Neuronal stem cell (in vitro differentiated cells): ENCODE measurements at regions not wholly inside any gene's neighbourhood (a gene's known extent, or its start where the extent isn't known, plus 50 kb on each side); places are given as distances from the start of the nearest gene placed in this dataset.

Experiments
- DNase-seq: peaks from one replicate; pipeline ENCODE4 v3.0.0-alpha.2; 2013; ENCODE audit warnings: low spot score
- H2AFZ ChIP-seq: one replicate; pipeline ENCODE4 v1.6.1; 2013; ENCODE audit warnings: mild to moderate bottlenecking, low read length, inconsistent platforms
- H2AK5ac ChIP-seq: 2 replicates; pipeline ENCODE4 v1.6.1; 2013; ENCODE audit warnings: low read depth, mild to moderate bottlenecking, inconsistent platforms, low read length, moderate library complexity, mixed read lengths
- H2BK120ac ChIP-seq: 2 replicates; pipeline ENCODE4 v1.6.1; 2013; ENCODE audit warnings: low read depth, mild to moderate bottlenecking, inconsistent platforms, low read length, moderate library complexity, mixed read lengths
- H2BK12ac ChIP-seq: one replicate; pipeline ENCODE4 v1.6.1; 2013; ENCODE audit warnings: low read length, inconsistent platforms
- H2BK15ac ChIP-seq: 2 replicates; pipeline ENCODE4 v1.6.1; 2013; ENCODE audit warnings: mild to moderate bottlenecking, low read length, inconsistent platforms, mixed read lengths
- H2BK5ac ChIP-seq: one replicate; pipeline ENCODE4 v1.6.1; 2013; ENCODE audit warnings: inconsistent platforms, mild to moderate bottlenecking, low read length, moderate library complexity
- H3K14ac ChIP-seq: one replicate; pipeline ENCODE4 v1.6.1; 2013; ENCODE audit warnings: low read length, inconsistent platforms
- H3K18ac ChIP-seq: 2 replicates; pipeline ENCODE4 v1.6.1; 2013; ENCODE audit warnings: low read length, inconsistent platforms
- H3K23ac ChIP-seq: 2 replicates; pipeline ENCODE4 v1.6.1; 2013; ENCODE audit warnings: low read depth, mild to moderate bottlenecking, mixed read lengths, low read length, inconsistent platforms; ENCODE audit not compliant: poor library complexity
- H3K27ac ChIP-seq: replicated peaks from 3 replicates; pipeline ENCODE4 v1.5.1; 2013; ENCODE audit warnings: low read length, inconsistent platforms
- H3K27me3 ChIP-seq, 3 experiments: 2 replicates each; pipeline ENCODE4 v1.6.1; 2013; ENCODE audit warnings: low read length in 3 of 3, mild to moderate bottlenecking in 2 of 3, inconsistent platforms in 1 of 3, low read depth in 1 of 3, mixed read lengths in 1 of 3, moderate library complexity in 1 of 3; ENCODE audit not compliant: control insufficient read depth in 3 of 3, insufficient read depth in 3 of 3
- H3K36me3 ChIP-seq, 2 donors: replicated peaks in 1 of 2; 2 replicates each; pipeline ENCODE4 v1.6.1; 2013; ENCODE audit warnings: low read length in 2 of 2; ENCODE audit not compliant: control insufficient read depth in 2 of 2, insufficient read depth in 2 of 2
- H3K4ac ChIP-seq: 2 replicates; pipeline ENCODE4 v1.6.1; 2013; ENCODE audit warnings: inconsistent platforms, mild to moderate bottlenecking, low read length, moderate library complexity
- H3K4me1 ChIP-seq, 2 donors: 1 replicate in 1 of 2; 2 replicates in 1 of 2; pipeline ENCODE4 v1.6.1; 2013; ENCODE audit warnings: low read length in 2 of 2, low read depth in 1 of 2; ENCODE audit not compliant: control insufficient read depth in 2 of 2, insufficient read depth in 1 of 2
- H3K4me2 ChIP-seq: one replicate; pipeline ENCODE4 v1.6.1; 2013; ENCODE audit warnings: mild to moderate bottlenecking, low read length, inconsistent platforms; ENCODE audit not compliant: insufficient read depth, poor library complexity, severe bottlenecking
- H3K4me3 ChIP-seq, 2 donors: 2 replicates each; pipeline ENCODE4 v1.5.1; 2013; ENCODE audit warnings: low read length in 2 of 2, mild to moderate bottlenecking in 2 of 2, inconsistent platforms in 1 of 2, moderate library complexity in 1 of 2
- H3K79me1 ChIP-seq: one replicate; pipeline ENCODE4 v1.6.1; 2013; ENCODE audit warnings: low read depth, mild to moderate bottlenecking, inconsistent platforms, low read length, moderate library complexity
- H3K9ac ChIP-seq: one replicate; pipeline ENCODE4 v1.6.1; 2013; ENCODE audit warnings: mild to moderate bottlenecking, low read depth, low read length, inconsistent platforms; ENCODE audit not compliant: poor library complexity
- H3K9me3 ChIP-seq, 2 donors: replicated peaks in 1 of 2; 2 replicates each; pipeline versions ENCODE3 to v1.6.1; 2013; ENCODE audit warnings: low read length in 2 of 2, mild to moderate bottlenecking in 2 of 2, inconsistent platforms in 1 of 2, low read depth in 1 of 2, mixed read lengths in 1 of 2, moderate library complexity in 1 of 2; ENCODE audit not compliant: control insufficient read depth in 2 of 2, insufficient read depth in 1 of 2
- H4K8ac ChIP-seq: one replicate; pipeline ENCODE4 v1.6.1; 2013; ENCODE audit warnings: low read depth, mild to moderate bottlenecking, inconsistent platforms, low read length, moderate library complexity
- H4K91ac ChIP-seq: one replicate; pipeline ENCODE4 v1.6.1; 2013; ENCODE audit warnings: low read length, low read depth, mild to moderate bottlenecking, inconsistent platforms; ENCODE audit not compliant: poor library complexity
- WGBS, 2 donors: extraction: QIAGEN DNeasy Blood & Tissue Kit; methylation state at CpG; one replicate each; pipeline ENCODE4 v1.1.7; 2013; ENCODE audit warnings: missing lambda C conversion rate in 2 of 2, mixed read lengths in 1 of 2; ENCODE audit not compliant: insufficient read length in 2 of 2, insufficient replicate concordance in 1 of 2; ENCODE audit errors: extremely low coverage in 2 of 2; 5-methylcytosine and 5-hydroxymethylcytosine counted together

DNA sequence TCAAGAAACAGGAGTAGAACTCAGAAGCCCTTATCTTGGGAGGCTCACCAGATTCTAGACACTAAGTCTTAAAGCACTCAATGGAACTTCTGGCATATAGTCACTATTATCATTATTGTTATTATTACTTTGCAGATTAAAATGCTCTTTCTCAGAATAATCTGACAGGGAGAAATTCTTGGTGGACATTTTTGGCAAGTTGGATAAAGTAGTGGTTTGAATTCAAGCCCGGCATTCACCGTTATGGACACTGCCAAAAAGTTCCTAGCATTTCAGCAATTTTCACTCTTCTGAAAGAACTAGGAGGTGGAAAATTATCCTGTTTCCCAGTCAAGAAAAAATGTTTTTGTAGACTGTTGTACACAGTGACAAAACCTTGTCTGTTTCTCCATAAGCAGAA, 179.6 kb upstream of the ISX start:
- Histone ChIP-seq H2AK5ac (no peak overlapping the region), H4K8ac (no peak overlapping the region), H2AFZ (no peak overlapping the region), H3K14ac (no peak overlapping the region), H3K4ac (no peak overlapping the region), H3K4me3 (no peak overlapping the region), H3K79me1 (no peaks in the 10 kb centered on the region), H3K27ac (no peak overlapping the region), H2BK15ac (no peak overlapping the region), H3K9ac (no peak overlapping the region), H2BK5ac (no peak overlapping the region), H3K36me3 (no peaks in the 10 kb centered on the region), H3K4me1 (no peaks in the 10 kb centered on the region), H3K4me2 (no peak overlapping the region), H4K91ac (no peak overlapping the region), H3K9me3 (peaks cover 0 to 4% of the 10 kb centered on the region in 2 donors), H3K18ac (no peak overlapping the region), H3K27me3 (no peaks in the 10 kb centered on the region), H3K23ac (no peak overlapping the region), H2BK120ac (no peak overlapping the region), H2BK12ac (no peak overlapping the region)
- DNase-seq = no peak
- no CpG with 5 or more reads among the region's 2 CpGs for WGBS, 2 donors

DNA sequence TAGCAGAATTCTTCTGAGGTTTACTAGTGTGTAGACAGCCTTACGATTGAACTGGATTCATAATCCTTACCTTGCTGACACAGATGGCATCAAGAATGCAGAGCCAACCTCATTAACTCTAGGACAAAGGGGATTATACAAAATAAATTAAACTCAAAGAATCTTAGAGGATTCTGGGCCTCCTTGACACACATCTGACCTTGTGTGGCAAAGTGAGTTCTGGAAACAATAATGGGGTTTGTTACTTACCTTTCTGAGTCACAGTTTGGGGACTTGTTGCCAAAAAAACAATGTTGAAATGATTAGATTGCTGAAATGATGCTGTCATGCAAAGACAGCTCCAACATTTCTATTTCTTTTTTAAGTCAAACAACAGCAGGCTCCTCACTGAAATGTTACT, 179.1 kb upstream of the ISX start:
- Histone ChIP-seq H3K36me3 (no peaks in the 10 kb centered on the region), H3K4ac (no peak overlapping the region), H2AFZ (no peak overlapping the region), H3K4me2 (no peak overlapping the region), H3K14ac (no peak overlapping the region), H4K8ac (no peak overlapping the region), H3K79me1 (no peaks in the 10 kb centered on the region), H3K27ac (no peak overlapping the region), H2BK5ac (no peak overlapping the region), H3K18ac (no peak overlapping the region), H3K9me3 (peaks cover 0 to 4% of the 10 kb centered on the region in 2 donors), H3K27me3 (no peaks in the 10 kb centered on the region), H3K4me3 (no peak overlapping the region), H3K4me1 (no peaks in the 10 kb centered on the region), H3K9ac (no peak overlapping the region), H3K23ac (no peak overlapping the region), H4K91ac (no peak overlapping the region), H2BK15ac (no peak overlapping the region), H2AK5ac (no peak overlapping the region), H2BK120ac (no peak overlapping the region), H2BK12ac (no peak overlapping the region)
- no CpG with 5 or more reads among the region's 1 CpG for WGBS, 2 donors
- no peak for DNase-seq

DNA sequence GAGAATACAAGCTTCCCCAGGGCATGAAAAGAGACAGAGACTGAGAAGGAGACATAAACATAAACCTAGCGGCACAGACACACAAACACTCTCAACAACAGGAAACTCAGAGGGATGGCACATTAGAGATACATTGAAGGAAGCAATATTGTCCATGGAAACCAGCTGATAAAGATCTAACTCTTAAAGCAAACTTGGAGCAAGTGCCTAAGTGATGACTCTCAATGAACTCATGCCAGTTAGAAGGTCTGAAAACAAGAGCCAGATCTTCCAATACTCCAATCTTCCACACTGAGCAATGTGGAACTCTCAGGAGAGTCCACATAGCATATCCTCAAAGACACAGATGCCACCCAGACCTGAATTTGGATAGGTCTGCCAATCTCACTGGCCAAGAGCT, 168.8 kb upstream of the ISX start:
- Histone ChIP-seq H4K91ac (no peak overlapping the region), H3K4ac (no peak overlapping the region), H3K4me2 (no peak overlapping the region), H3K27me3 (no peaks in the 10 kb centered on the region), H2AFZ (no peak overlapping the region), H2BK12ac (no peak overlapping the region), H3K23ac (no peak overlapping the region), H2BK120ac (no peak overlapping the region), H4K8ac (no peak overlapping the region), H3K9ac (no peak overlapping the region), H2BK15ac (no peak overlapping the region), H3K9me3 (no peaks in the 10 kb centered on the region), H2BK5ac (no peak overlapping the region), H3K27ac (no peak overlapping the region), H2AK5ac (no peak overlapping the region), H3K4me3 (no peak overlapping the region), H3K18ac (no peak overlapping the region), H3K4me1 (no peaks in the 10 kb centered on the region), H3K79me1 (no peaks in the 10 kb centered on the region), H3K14ac (no peak overlapping the region), H3K36me3 (no peaks in the 10 kb centered on the region)
- no CpG with 5 or more reads among the region's 1 CpG for WGBS, 2 donors
- DNase-seq = no peak

DNA sequence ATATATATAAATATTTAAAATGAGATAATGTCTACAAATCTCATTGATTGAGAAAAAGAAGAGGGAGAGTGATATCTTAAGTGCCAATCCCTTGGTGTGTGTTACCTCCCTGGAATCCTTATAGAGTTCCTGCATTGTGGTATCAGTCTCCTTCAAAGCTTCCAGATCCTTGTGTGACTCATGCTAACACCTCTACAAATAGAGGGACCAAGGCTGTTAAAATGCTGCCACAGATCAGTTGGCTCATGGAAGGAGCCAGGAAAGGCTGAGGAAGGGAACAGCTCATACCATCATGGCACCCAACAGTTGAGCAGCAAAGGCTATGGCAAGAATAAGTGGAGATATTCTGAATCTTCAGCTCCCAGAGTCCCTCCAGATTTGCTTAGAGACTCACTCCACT, 163.6 kb upstream of the ISX start:
- Histone ChIP-seq H3K9me3 (no peaks in the 10 kb centered on the region), H3K79me1 (no peaks in the 10 kb centered on the region), H3K23ac (no peak overlapping the region), H3K4me1 (no peaks in the 10 kb centered on the region), H2BK120ac (no peak overlapping the region), H3K4ac (no peak overlapping the region), H2AK5ac (no peak overlapping the region), H3K27me3 (no peaks in the 10 kb centered on the region), H2BK5ac (no peak overlapping the region), H4K8ac (no peak overlapping the region), H3K27ac (no peak overlapping the region), H3K4me3 (no peak overlapping the region), H3K18ac (no peak overlapping the region), H2AFZ (no peak overlapping the region), H4K91ac (no peak overlapping the region), H3K4me2 (no peak overlapping the region), H2BK12ac (no peak overlapping the region), H3K36me3 (no peaks in the 10 kb centered on the region), H3K9ac (no peak overlapping the region), H3K14ac (no peak overlapping the region), H2BK15ac (no peak overlapping the region)
- no peak for DNase-seq
